ENCODE measurements at regions not wholly inside any gene's neighbourhood (a gene's known extent, or its start where the extent isn't known, plus 50 kb on each side); places are given as distances from the start of the nearest gene placed in this dataset.

DNA sequence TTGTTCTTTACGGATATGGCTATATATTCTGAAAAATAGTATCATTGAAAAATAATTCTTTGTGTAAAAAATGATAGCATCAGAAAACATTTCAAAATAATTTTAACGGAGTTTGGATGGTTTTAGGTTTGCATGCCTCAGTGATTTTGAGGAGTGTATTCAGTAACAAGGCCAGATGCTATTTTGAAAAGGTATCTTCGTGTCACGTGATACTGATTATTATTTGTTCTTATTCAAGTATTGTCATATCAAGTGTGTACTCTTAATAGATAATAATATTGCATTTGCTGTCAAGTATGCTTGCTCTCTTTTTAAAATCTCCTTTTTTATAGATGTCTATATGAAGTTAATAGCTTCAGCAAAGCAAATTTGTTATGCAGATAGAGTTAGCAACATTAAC, 313.1 kb upstream of the PTPRD start:
- TF ChIP-seq, protein P1, sequence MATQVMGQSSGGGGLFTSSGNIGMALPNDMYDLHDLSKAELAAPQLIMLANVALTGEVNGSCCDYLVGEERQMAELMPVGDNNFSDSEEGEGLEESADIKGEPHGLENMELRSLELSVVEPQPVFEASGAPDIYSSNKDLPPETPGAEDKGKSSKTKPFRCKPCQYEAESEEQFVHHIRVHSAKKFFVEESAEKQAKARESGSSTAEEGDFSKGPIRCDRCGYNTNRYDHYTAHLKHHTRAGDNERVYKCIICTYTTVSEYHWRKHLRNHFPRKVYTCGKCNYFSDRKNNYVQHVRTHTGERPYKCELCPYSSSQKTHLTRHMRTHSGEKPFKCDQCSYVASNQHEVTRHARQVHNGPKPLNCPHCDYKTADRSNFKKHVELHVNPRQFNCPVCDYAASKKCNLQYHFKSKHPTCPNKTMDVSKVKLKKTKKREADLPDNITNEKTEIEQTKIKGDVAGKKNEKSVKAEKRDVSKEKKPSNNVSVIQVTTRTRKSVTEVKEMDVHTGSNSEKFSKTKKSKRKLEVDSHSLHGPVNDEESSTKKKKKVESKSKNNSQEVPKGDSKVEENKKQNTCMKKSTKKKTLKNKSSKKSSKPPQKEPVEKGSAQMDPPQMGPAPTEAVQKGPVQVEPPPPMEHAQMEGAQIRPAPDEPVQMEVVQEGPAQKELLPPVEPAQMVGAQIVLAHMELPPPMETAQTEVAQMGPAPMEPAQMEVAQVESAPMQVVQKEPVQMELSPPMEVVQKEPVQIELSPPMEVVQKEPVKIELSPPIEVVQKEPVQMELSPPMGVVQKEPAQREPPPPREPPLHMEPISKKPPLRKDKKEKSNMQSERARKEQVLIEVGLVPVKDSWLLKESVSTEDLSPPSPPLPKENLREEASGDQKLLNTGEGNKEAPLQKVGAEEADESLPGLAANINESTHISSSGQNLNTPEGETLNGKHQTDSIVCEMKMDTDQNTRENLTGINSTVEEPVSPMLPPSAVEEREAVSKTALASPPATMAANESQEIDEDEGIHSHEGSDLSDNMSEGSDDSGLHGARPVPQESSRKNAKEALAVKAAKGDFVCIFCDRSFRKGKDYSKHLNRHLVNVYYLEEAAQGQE (IDR thresholded peaks at IDR 0.05; ENCODE audit: insufficient read depth in 1 of 2, low read depth in 2 of 2, low read length in 2 of 2): no peak
- TF ChIP-seq FOXP2 (optimal IDR thresholded peaks at IDR 0.05; ENCODE audit: borderline replicate concordance, extremely low read depth, extremely low read length, insufficient read depth): no peak

Measured in PFSK-1 (cell line).